H1 (cell line): ENCODE measurements at regions not wholly inside any gene's neighbourhood (a gene's known extent, or its start where the extent isn't known, plus 50 kb on each side); places are given as distances from the start of the nearest gene placed in this dataset.

Experiments used
- CTCF ChIA-PET: fragments of 300-600 bp; sonication (Branson Sonifier 250); formaldehyde crosslinking; loops from one replicate; lab custom pipeline; 2021; ENCODE audit not compliant: partially characterized antibody; lab: Charles Lee
- POLR2A ChIA-PET: fragments of 300-600 bp; sonication (Branson Sonifier 250); formaldehyde crosslinking; loops from one replicate; lab custom pipeline; 2021; ENCODE audit warnings: inconsistent platforms; ENCODE audit not compliant: partially characterized antibody; lab: Charles Lee
- DNase-seq, 2 experiments: peaks; one replicate each; pipeline versions ENCODE4 v3.0.0 to v3.0.0-alpha.2; 2010 to 2022; ENCODE audit warnings: low spot score in 2 of 2, low read depth in 1 of 2, mixed read lengths in 1 of 2
- FAIRE-seq: peaks from 2 replicates; lab custom pipeline; 2011; peaks lifted over from hg19 to GRCh38; lab: Jason Lieb, UNC
- H2AFZ ChIP-seq: 2 replicates; pipeline ENCODE4 v1.8.1; 2012; ENCODE audit warnings: low read length, inconsistent platforms
- H2AK5ac ChIP-seq: 2 replicates; pipeline ENCODE4 v1.6.1; 2013; ENCODE audit warnings: low read depth, low read length
- H2BK120ac ChIP-seq: replicated peaks from 2 replicates; pipeline ENCODE3; 2013; ENCODE audit warnings: low read depth, low read length, inconsistent platforms
- H2BK12ac ChIP-seq: 2 replicates; pipeline ENCODE4 v1.6.1; 2013; ENCODE audit warnings: low read depth, low read length
- H2BK15ac ChIP-seq: 2 replicates; pipeline ENCODE4 v1.6.1; 2013; ENCODE audit warnings: low read length
- H2BK20ac ChIP-seq: 2 replicates; pipeline ENCODE4 v1.6.1; 2013; ENCODE audit warnings: low read length
- H2BK5ac ChIP-seq: 2 replicates; pipeline ENCODE4 v1.6.1; 2013; ENCODE audit warnings: low read depth, low read length
- H3K14ac ChIP-seq: 2 replicates; pipeline ENCODE4 v1.6.1; 2013; ENCODE audit warnings: inconsistent platforms; ENCODE audit not compliant: insufficient read length
- H3K18ac ChIP-seq: 2 replicates; pipeline ENCODE4 v1.6.1; 2013; ENCODE audit warnings: low read length; ENCODE audit errors: extremely low read depth
- H3K23ac ChIP-seq: 2 replicates; pipeline ENCODE4 v1.6.1; 2013; ENCODE audit warnings: inconsistent platforms; ENCODE audit not compliant: insufficient read length
- H3K23me2 ChIP-seq: 2 replicates; pipeline ENCODE4 v1.6.1; 2013; ENCODE audit warnings: low read depth, low read length
- H3K27ac ChIP-seq: 2 replicates; pipeline ENCODE4 v1.6.1; 2011; ENCODE audit warnings: low read depth, low read length, inconsistent platforms
- H3K27me3 ChIP-seq, 4 experiments: replicated peaks in 1 of 4; 1 replicate in 1 of 4; 2 replicates in 3 of 4; pipeline versions ENCODE4 v1.6.1 to v1.8.1; 2011 to 2013; ENCODE audit warnings: low read length in 3 of 4, mild to moderate bottlenecking in 3 of 4, inconsistent platforms in 2 of 4, mixed read lengths in 2 of 4, moderate library complexity in 1 of 4; ENCODE audit not compliant: control insufficient read depth in 3 of 4, insufficient read depth in 3 of 4; ENCODE audit errors: extremely low read depth in 1 of 4
- H3K36me3 ChIP-seq, 4 experiments: 2 replicates each; pipeline versions ENCODE4 v1.6.1 to v1.8.1; 2011 to 2013; ENCODE audit warnings: mild to moderate bottlenecking in 4 of 4, low read length in 3 of 4, moderate library complexity in 2 of 4, control low read depth in 1 of 4, inconsistent platforms in 1 of 4; ENCODE audit not compliant: insufficient read depth in 4 of 4, control insufficient read depth in 2 of 4
- H3K4ac ChIP-seq: replicated peaks from 2 replicates; pipeline ENCODE3; 2013; ENCODE audit warnings: low read length, low read depth, mixed read lengths, inconsistent platforms; ENCODE audit not compliant: insufficient read length
- H3K4me1 ChIP-seq, 4 experiments: replicated peaks in 1 of 4; 1 replicate in 1 of 4; 2 replicates in 3 of 4; pipeline versions ENCODE4 v1.6.1 to v1.8.1; 2011 to 2013; ENCODE audit warnings: low read length in 3 of 4, inconsistent platforms in 2 of 4, mixed read lengths in 1 of 4; ENCODE audit not compliant: insufficient read depth in 4 of 4, control insufficient read depth in 3 of 4
- H3K4me2 ChIP-seq, 2 experiments: 2 replicates each; pipeline versions ENCODE4 v1.6.1 to v1.8.1; 2011 to 2013; ENCODE audit warnings: low read depth in 2 of 2, low read length in 2 of 2, control low read depth in 1 of 2, inconsistent platforms in 1 of 2, mild to moderate bottlenecking in 1 of 2; ENCODE audit not compliant: insufficient read depth in 1 of 2
- H3K4me3 ChIP-seq, 4 experiments: fragments of 200-600, 300-600 bp in 1 of 4; sonication (generic), shearing (Covaris generic), sonication (Bioruptor Twin) in 1 of 4; 2 replicates each; pipeline versions ENCODE4 v1.5.1 to v1.8.1; 2011 to 2016; ENCODE audit warnings: low read length in 4 of 4, low read depth in 3 of 4, control low read depth in 2 of 4, inconsistent platforms in 2 of 4, mild to moderate bottlenecking in 2 of 4, mixed read lengths in 1 of 4, moderate library complexity in 1 of 4; ENCODE audit not compliant: insufficient read depth in 2 of 4; ENCODE audit errors: extremely low read depth in 1 of 4
- H3K56ac ChIP-seq: replicated peaks from 2 replicates; pipeline ENCODE3; 2013; ENCODE audit warnings: low read depth, mild to moderate bottlenecking, mixed read lengths, low read length, inconsistent platforms; ENCODE audit not compliant: insufficient read length
- H3K79me1 ChIP-seq: 2 replicates; pipeline ENCODE4 v1.6.1; 2013; ENCODE audit warnings: low read depth, low read length, control low read depth
- H3K79me2 ChIP-seq, 2 experiments: 2 replicates each; pipeline versions ENCODE4 v1.6.1 to v1.8.1; 2012 to 2013; ENCODE audit warnings: low read length in 2 of 2, mild to moderate bottlenecking in 2 of 2, inconsistent platforms in 1 of 2; ENCODE audit not compliant: insufficient read depth in 2 of 2, control insufficient read depth in 1 of 2
- H3K9ac ChIP-seq, 4 experiments: replicated peaks in 1 of 4; 1 replicate in 1 of 4; 2 replicates in 3 of 4; pipeline versions ENCODE4 v1.6.1 to v1.8.1; 2011 to 2013; ENCODE audit warnings: low read depth in 3 of 4, low read length in 3 of 4, control low read depth in 2 of 4, mild to moderate bottlenecking in 2 of 4, moderate library complexity in 2 of 4, inconsistent platforms in 1 of 4; ENCODE audit errors: extremely low read depth in 1 of 4
- H3K9me3 ChIP-seq, 2 experiments: 2 replicates each; pipeline versions ENCODE4 v1.6.1 to v1.8.1; 2012 to 2013; ENCODE audit warnings: mild to moderate bottlenecking in 2 of 2, moderate library complexity in 2 of 2, control low read depth in 1 of 2, inconsistent platforms in 1 of 2, low read depth in 1 of 2, low read length in 1 of 2, mixed read lengths in 1 of 2; ENCODE audit not compliant: insufficient read depth in 2 of 2
- H4K20me1 ChIP-seq, 2 experiments: replicated peaks in 1 of 2; 2 replicates each; pipeline versions ENCODE3 to v1.8.1; 2011 to 2013; ENCODE audit warnings: inconsistent platforms in 2 of 2, low read length in 2 of 2, mild to moderate bottlenecking in 1 of 2; ENCODE audit not compliant: insufficient read depth in 2 of 2, control insufficient read depth in 1 of 2
- H4K5ac ChIP-seq: 2 replicates; pipeline ENCODE4 v1.6.1; 2013; ENCODE audit warnings: low read length, low read depth, mixed read lengths, inconsistent platforms; ENCODE audit not compliant: insufficient read length
- H4K8ac ChIP-seq: 2 replicates; pipeline ENCODE4 v1.8.0; 2013; ENCODE audit warnings: mild to moderate bottlenecking, moderate library complexity, low read length, inconsistent platforms; ENCODE audit not compliant: insufficient read depth; ENCODE audit errors: extremely low read depth
- H4K91ac ChIP-seq: replicated peaks from 2 replicates; pipeline ENCODE3; 2013; ENCODE audit warnings: low read length, mixed read lengths, inconsistent platforms; ENCODE audit not compliant: insufficient read length
- BCL11A ChIP-seq, 2 experiments: IDR thresholded peaks; one replicate each; pipeline ENCODE4 v1.6.1; 2011; ENCODE audit warnings: low read depth in 2 of 2, low read length in 2 of 2, mild to moderate bottlenecking in 2 of 2
- BRCA1 ChIP-seq: IDR thresholded peaks from 2 replicates; pipeline ENCODE4 v1.6.1; 2012; ENCODE audit warnings: low read depth, low read length, improper control_type of control experiment
- EZH2 ChIP-seq: fragments of 200-600 bp; sonication (generic); IDR thresholded peaks from 2 replicates; pipeline ENCODE4 v1.7.1; 2012; ENCODE audit warnings: low read depth, mild to moderate bottlenecking, moderate library complexity, low read length, inconsistent platforms; ENCODE audit not compliant: severe bottlenecking
- JUND ChIP-seq: IDR thresholded peaks from 2 replicates; pipeline ENCODE4 v1.6.1; 2011; ENCODE audit warnings: mild to moderate bottlenecking, improper control_type of control experiment, low read length
- RXRA ChIP-seq: IDR thresholded peaks from 2 replicates; pipeline ENCODE4 v1.6.1; 2011; ENCODE audit warnings: low read depth, mild to moderate bottlenecking, low read length, moderate library complexity; ENCODE audit not compliant: insufficient read depth
- WGBS, 2 experiments: shearing (Covaris generic) in 1 of 2; methylation state at CpG; one replicate each; pipeline versions ENCODE4 v1.1.6 to v1.1.7; 2013 to 2015; ENCODE audit warnings: low lambda C conversion rate in 2 of 2, mixed read lengths in 2 of 2, inconsistent platforms in 1 of 2, low coverage in 1 of 2, missing lambda C conversion rate in 1 of 2; ENCODE audit not compliant: insufficient replicate concordance in 2 of 2, insufficient coverage in 1 of 2, insufficient read length in 1 of 2; ENCODE audit errors: extremely low coverage in 1 of 2, missing lambda C conversion rate in 1 of 2; 5-methylcytosine and 5-hydroxymethylcytosine counted together

DNA sequence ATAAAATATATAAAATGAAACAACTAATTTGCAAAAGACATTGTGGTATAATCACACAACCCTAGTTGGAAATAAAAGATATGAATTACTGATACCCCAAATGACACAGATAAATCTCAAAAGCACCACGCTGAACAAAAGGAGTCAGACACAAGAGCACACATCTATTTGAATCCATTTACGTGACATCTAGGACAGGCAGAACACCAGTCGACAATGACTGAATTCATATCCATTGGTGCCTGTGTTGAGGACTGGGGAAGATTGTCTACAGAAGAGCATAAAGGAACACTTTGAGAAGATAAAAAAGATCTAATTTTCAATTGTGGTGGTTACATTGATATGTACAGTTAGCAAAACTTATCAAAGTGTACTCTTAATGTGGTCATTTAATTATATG, 874.1 kb downstream of the LTN1 start:
- CTCF ChIA-PET = no interaction called here
- TF ChIP-seq BCL11A (IDR thresholded peaks at IDR 0.05; ENCODE audit: low read depth in 2 of 2, low read length in 2 of 2) (no peak), BRCA1 (no peak), RXRA (no peak), JUND (no peak), EZH2 (no peak)
- WGBS, 2 experiments = 97% methylated on average over 3 of the region's 3 CpGs; no CpG with 5 or more reads in 1 of the 2 experiments

More for the DNA sequence above, 874.1 kb downstream of the LTN1 start:
- FAIRE-seq (no peak), DNase-seq (no peak)
- H4K8ac ChIP-seq = no peak overlapping the region
- H2BK12ac ChIP-seq = no peak overlapping the region
- H3K14ac ChIP-seq = no peak overlapping the region
- H3K36me3 ChIP-seq = no peaks in the 10 kb centered on the region
- no peaks in the 10 kb centered on the region for H3K4me1 ChIP-seq
- no peaks in the 10 kb centered on the region for H3K79me2 ChIP-seq
- no peak overlapping the region for H3K4me2 ChIP-seq
- no peak overlapping the region for H2BK15ac ChIP-seq
- no peak overlapping the region for H3K4ac ChIP-seq
- H3K27ac ChIP-seq = no peak overlapping the region
- no peak overlapping the region for H4K91ac ChIP-seq
- H2AFZ ChIP-seq = no peak overlapping the region
- no peak overlapping the region for H2BK20ac ChIP-seq
- no peak overlapping the region for H4K5ac ChIP-seq
- POLR2A ChIA-PET = no interaction called here
- no peak overlapping the region for H2BK120ac ChIP-seq
- H3K23ac ChIP-seq = no peak overlapping the region
- H3K9ac ChIP-seq = no peak overlapping the region
- no peaks in the 10 kb centered on the region for H4K20me1 ChIP-seq
- no peak overlapping the region for H2BK5ac ChIP-seq
- H3K79me1 ChIP-seq = no peaks in the 10 kb centered on the region
- no peaks in the 10 kb centered on the region for H3K9me3 ChIP-seq
- H3K56ac ChIP-seq = no peak overlapping the region
- H3K4me3 ChIP-seq = no peak overlapping the region
- no peak overlapping the region for H2AK5ac ChIP-seq
- no peaks in the 10 kb centered on the region for H3K27me3 ChIP-seq
- no peaks in the 10 kb centered on the region for H3K23me2 ChIP-seq
- no peak overlapping the region for H3K18ac ChIP-seq
